GM19397 (cell line): ENCODE measurements at regions not wholly inside any gene's neighbourhood (a gene's known extent, or its start where the extent isn't known, plus 50 kb on each side); places are given as distances from the start of the nearest gene placed in this dataset.

Source experiments
- ATAC-seq: cut with Tn5 transposase; IDR thresholded peaks from one replicate; pipeline ENCODE4 v1.9.1; 2021; ENCODE audit warnings: mild to moderate bottlenecking, moderate library complexity; ENCODE audit not compliant: unreplicated experiment

DNA sequence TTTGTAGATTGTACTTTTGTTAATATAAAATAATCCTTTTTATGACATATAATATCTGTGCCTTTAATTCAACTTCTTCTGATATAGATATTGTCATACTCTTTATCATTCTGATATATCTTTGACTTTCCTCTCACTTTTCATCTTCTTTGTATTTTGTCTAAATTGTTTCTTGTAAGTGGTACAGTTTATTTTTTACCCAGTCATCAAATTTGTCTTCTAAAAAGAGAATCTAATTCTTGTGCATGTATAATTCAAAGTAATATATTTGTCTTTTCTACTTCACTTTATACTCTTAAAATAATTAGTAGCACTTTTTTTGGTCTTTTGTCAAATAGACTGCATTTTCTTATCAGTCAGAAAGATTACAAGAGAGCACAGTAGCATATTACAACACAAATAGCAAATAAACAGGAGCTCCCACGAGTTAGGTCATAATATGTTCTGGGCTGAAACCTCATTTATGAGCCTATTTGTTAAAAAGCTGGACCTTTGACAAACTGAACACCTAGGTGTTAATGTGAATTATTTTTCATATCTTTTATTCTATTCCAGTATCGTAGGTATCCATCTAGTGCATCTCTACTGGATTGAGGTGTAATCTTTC is 379.7 kb upstream of the B3GALT2 start:
- ATAC-seq = no peak

DNA sequence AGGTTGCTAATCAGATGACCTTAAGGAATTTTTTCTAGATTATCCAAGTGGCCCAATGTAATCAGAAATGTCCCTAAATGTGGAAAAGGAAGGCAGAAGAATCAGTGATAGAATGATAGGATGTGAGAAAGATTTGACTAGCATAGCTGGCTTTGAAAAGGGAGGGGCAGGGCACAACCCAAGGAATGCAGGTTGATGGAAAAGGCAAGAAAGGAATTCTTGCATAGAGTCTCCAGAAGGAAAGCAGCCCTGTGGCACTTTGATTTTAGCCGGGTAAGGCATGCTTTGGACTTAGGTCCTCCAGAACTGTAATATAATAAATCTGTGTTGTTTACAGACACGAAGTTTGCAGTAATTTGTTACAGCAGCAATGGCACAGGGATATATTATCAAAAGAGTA is 375.7 kb upstream of the B3GALT2 start:
- ATAC-seq = no peak

DNA sequence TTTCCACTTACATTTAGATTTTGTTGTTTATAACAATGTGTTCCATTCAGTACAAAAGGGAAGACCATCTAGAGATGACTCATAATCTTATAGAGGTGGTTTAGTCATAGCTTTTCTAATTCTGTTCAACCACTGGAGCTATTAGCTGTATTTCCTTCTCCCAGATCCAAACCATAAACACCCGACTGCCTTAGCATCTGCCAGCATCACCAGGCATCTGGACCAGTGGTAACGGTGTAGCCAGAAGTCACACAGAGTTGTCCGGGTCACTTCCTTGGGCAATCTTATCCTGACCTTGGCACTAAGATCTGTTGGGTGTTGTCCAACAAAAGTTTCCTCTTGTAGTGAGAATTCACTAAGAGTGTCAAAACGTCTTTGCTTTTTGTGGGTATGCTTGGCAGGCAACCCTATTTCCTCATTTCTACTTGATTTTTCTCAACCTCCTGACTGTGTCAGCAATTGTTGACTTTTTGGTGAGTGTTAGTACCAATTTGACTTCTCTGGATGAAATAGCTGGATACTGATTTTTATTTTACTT is 372.1 kb upstream of the B3GALT2 start:
- no peak for ATAC-seq

DNA sequence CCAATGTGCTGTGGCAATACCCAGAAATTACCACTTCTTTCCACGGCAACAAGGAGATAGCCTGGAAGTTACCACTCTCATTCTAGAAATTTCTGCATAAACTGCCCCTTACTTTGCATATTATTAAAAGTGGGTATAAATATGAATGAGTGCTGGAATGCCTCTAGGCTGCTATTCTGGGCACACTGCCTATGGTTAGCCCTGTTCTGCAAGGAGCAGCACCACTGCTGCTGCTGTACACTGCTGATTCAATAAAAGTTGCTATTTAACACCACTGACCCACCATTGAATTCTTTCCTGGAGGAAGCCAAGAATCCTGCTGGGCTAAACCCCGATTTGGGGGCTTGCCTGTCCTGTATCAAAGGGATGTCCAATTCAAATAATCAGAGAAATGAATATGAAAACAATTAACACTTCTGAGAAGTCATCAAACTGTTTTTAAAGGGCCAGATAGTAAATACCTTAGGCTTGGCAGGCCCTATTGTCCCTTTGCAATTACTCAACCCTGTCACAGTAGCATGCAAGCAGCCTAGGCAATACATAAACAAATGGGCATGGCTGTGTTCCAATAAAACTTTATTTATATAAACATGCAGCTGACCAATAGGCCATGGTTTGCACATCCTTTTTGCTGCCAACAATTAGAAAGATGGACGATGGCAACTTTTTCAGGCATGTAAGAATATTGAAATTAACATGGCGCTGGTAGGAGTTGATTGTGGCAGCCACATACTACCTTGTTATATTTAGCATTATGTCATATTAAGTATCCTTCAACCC is 369.4 kb upstream of the B3GALT2 start:
- ATAC-seq = no peak

DNA sequence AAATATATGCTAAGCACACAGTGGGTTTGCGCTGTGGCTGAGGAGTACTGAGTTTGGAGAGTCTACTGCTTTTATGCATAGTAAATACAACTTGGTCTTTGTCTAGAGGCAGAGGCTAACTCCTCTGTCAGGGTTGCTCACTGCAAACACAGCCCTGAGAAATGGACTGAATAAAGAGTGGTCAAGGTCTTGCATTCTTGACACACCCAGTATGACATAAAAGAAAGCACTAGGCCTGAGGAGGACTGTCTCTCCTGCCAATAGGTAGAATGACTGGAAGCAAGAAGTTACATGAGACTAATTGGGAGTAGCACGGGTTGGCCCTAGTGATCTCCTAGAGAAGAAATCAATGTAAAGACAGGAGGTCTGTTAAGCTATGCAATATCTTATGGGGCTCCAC is 367.2 kb upstream of the B3GALT2 start:
- no peak for ATAC-seq

DNA sequence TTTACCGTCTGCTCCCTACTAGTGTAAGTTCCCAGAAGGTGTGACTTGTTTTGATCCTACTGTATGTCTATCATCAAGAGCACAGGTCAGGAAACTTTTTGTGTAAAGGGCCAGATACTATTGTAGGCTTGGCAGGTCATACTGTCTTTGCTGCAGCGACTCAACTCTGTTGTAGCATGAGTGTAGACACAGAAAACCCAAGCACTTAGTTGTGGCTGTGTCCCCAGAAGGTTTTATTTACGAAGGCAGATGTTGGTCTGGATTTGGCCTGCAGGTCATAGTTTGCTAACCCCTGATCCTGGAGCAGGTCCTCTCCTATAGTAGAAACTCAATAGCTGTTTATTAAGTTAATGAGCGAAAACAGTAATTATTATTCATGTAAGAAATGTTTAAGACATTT is 365.9 kb upstream of the B3GALT2 start:
- no peak for ATAC-seq

DNA sequence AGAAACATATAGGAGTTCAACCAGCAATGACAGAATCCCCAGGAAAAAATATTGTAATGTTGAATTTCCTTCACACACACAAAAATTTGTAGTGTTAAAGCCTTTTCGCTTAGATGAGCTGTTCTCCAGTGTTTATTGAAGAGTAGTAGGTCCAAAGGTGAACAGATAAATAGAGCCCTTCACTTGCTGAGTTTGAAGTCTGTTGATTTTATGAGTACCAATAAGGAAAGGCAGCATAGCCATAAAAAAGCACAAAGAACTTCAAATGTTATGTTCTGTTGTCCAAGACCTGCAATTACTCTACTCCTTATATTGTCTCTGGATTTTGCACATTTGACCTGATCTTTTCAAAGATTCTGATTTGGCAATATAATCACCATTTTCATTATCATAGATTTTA is 362.7 kb upstream of the B3GALT2 start:
- no peak for ATAC-seq

DNA sequence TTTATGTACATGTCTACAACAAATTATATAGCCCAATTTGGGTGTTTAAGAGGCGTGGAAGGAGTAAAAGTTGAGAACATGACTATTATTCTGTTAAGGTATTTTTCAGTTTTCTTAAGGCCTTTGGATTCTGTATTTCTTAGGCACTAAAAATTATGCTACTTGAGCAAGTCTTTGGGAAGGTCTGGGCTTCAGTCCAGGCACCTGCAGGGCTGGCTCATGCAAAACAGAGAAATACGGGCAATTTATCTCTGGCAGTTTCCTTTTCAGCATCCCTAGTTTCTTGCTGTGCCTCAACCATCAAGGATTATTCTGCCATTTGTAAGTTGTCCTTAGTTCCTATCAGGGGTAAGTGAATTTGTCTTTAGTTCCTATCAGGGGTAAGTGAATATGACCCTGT is 358.8 kb upstream of the B3GALT2 start:
- no peak for ATAC-seq

DNA sequence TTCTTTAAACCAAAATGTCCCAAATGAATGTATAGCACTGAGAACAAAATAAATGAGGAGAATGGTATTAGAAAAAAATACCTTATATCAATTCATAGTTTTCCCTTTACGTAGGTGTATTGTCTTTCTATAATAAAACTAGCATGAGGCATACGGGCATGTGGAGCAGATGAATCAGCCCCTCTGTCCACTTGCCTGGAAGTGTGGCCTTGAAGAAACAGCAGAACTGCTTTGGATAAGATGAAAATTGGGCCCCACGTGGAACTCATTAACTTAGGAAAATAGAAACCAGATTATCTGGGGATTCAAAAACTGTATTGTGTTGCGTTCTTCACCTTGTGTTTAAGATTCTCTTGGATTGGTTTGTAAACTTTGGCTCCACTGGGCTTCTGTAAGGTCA is 356.8 kb upstream of the B3GALT2 start:
- no peak for ATAC-seq

DNA sequence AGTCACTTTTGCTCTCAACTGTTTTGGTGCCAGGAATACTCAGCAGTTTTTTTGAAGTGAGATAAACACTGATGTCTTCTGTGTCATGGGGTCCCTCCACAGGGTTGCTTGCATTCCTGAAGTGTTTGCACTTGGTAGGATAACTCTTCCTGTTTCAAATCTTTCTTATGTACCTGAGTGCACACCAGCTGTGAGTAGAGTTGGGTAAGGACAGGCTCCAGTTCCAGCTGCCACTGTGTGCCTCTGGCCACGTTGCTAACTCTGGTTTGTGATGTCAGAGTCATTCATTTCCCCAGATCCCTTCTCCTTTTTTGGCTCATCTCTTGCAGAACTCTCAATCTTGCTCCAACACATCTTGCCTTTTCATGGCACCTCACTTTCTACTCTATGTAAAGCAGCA is 356.3 kb upstream of the B3GALT2 start:
- ATAC-seq = no peak

DNA sequence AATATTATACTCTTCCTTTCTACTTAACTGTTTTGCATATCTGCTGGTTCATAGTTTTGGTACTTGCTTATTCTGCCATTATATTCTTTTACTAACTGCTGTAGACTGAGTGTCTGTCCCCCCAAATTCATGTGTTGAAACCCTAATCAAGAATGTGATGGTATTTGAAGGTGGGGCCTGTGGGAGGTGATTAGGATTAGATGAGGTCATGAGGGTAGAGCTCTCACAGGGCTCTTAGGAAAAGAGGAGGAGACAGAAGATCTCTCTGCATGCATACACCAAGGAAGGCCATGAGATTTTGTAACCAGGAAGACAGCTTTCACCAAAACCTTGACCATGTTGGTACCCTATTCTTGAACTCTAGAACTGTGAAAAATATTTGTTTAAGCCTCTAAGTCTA is 354.1 kb upstream of the B3GALT2 start:
- peak; percentile 2 for ATAC-seq

DNA sequence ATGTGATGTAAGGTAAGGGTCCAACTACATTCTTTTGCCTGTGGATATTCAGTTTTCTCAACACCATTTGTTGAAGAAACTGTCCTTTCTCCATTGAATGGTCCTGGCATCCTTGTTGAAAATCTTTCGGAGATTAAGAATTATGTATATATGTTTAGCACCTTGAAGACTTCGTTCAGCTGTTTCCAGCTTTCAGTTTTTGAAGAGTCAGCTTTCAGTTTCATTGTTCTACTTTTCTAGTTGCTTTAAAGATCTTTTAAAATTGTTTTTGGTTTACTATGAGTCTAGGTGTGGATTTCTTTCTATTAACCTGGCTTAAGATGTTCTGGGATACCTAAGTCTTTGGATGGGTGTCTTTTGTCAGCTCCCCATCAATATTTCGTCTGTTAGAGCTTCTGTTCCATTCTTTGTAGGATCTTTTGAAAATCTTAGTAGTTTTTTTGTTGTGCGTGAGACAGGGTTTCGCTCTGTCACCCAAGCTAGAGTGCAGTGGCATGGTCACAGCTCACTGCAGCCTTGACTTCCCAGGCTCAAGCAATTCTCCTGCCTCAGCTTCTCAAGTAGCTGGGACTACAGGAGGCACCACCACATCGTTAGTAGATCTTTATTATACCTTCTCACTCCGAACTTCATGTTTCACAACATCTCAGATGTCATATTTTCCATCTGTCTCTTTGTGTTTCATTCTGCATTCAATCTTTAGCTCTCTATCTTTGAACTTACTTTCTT is 353.5 kb upstream of the B3GALT2 start:
- peak; percentile 66 for ATAC-seq

DNA sequence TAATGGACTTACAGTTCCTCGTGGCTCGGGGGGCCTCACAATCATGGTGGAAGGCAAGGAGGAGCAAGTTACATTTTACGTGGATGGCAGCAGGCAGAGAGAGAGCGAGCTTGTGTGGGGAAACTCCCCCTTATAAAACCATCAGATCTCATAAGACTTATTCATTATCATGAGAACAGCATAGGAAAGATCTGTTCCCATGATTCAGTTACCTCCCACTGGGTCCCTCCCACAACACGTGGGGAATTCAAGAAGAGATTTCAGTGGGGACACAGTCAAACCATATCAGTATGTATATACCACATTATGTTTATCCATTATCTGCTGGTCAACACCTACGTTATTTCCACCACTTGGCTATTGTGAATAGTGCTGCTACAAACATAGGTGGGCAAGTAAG is 352.3 kb upstream of the B3GALT2 start:
- ATAC-seq = no peak

DNA sequence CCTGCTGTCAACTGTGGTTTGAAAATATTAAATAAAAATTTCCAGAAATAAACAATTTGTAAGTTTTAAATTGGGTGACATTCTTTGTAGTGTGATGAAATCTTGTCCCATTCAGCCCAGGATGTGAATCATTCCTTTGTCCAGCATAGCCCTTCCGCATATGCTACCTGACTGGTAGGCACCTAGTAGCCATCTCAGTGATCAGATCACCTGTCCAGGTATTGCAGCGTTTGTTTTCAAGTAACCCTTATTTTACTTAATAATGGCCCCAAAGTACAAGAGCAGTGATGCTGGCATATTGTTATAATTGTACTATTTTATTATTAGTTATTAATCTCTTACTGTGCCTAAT is 351.6 kb upstream of the B3GALT2 start:
- ATAC-seq = no peak

DNA sequence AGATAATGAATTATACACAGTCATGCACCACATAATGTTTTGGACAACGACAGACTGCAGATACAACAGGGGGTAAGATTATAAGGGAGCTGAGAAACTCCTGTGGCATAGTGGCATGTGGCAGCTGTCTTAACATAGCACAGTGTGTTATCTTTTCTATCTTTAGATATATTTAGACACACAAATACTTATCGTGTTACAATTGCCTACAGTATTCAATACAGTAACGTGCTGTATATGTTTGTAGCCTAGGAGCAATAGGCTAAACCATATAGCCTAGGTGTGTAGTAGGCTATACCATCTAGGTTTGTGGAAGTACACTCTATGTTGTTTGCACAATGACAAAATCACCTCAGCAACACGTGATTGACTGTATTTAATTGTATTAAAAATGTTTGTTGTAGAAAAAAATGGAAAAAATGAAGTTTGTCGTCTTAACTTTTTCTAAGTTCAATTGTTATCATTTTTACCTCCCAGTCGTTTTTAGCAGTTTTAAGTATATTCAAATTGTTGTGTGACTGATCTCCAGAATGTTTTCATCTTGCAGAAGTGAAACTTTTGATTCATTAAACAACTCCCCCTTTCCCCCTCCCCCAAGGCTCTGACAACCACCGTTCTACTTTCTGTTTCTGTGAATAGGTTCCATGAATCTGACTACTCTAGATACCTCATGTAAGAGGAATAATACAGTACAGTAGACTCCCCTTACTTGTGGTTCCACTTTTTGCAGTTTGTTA is 351.0 kb upstream of the B3GALT2 start:
- peak; percentile 70 for ATAC-seq

DNA sequence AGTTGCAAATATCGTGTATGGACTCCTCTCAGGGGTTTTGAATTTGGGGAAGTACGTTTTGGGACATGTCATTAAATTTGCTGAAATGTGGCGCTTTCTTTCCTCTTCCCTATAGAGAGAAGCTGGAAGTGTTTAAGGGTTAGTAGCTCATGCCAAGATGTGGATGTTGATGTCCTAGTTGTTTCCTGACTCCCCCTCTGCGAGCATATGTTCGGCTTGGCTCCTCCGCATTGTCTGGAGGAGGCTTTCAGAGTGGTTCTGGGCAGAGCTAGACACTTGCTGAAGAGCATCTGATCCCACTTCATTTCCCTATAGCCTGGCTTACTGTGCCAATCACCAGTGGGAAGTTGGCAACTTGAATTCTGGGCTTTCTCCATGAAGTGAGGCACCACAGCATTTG is 347.4 kb upstream of the B3GALT2 start:
- ATAC-seq = no peak

DNA sequence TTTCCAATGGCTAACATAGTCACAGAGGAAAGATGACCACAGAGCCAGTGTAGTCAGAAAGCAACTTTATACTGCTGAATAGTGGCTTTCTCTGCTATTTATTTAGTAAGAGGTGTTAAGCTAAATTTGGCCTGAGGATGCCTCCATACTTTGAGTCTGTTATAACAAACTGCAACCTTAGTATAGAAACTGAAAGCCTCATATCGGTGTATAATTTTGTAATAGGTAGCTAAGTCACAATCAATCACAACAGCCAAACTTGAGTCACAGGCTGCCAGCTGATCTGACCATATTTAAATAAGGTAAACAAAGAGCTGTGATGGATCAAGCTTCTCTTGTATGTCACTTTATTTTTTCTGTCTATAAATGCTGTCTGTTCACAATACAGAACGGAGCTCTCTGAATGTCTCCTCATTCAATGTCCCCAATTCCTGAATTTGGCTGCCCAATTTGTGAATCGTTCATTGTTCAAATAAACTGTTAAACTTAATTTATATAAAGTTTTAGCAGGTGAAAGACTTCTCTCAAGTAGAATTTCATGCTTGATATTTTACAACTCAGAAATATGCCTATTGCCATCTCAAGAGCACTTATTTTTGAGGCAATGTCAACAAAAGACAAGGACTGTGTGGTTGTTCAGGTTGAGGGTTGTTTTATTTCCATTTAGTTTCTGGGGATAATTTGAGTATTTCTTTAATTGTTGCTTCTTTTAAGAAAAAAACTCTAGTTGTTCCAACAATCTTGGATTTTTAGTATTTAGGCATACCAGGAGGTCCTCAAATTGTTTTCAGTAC is 339.7 kb upstream of the B3GALT2 start:
- ATAC-seq = peak; percentile 52

DNA sequence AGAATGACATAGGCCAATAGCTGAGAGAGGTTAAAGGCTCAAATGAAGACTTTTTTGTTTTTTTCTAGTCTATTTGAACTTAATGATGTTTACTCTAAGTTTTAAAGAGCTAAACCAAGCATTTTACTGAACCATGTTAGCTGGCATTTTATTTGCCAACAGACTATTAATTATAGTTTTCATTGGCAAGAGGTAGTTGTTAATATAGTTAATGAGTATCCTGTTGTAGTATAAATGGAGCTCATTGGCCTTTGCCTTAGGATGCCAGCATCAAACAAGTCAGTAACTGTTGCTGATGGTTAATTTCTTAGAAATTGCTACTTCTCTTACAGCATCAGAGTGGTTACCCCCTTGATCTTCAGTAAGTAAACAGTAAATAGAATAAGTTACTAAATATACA is 339.0 kb upstream of the B3GALT2 start:
- no peak for ATAC-seq

DNA sequence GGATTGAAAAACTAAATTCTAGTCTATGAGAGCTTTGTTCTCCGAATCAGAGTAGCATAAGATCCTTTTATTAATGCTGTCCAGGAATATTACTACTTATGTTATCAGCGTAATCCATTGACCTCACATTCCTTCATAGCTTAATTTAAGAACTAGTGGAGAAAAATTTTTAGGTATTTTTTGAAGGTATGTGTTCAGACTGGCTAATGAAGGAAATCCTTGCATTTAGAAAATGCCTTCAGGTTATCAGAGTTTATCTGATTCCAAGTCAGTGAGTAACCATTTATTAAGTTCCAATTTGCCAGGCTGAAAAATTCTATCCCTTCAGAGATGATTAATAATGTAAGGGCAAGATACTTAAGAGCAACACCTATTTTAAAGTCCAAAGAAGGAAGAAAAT is 338.2 kb upstream of the B3GALT2 start:
- no peak for ATAC-seq

DNA sequence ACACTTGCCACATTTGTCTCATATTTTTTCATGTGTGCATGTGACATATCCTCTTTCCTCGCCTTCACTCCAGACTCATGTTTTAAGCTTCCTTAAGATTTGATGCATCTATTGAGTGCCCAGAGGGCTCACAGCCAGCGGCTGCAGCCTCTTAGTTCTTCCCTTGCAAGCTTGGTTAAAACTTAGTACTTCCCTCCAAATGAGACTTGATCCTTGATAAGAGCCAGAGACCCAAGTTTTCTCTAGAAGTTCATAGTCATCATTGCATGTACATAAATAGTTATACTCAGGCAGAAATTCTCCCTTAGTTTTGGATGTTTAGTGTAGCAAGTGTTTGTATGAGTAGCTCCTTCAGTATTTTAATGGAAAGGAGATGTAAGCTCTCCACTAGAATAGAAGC is 337.6 kb upstream of the B3GALT2 start:
- no peak for ATAC-seq

DNA sequence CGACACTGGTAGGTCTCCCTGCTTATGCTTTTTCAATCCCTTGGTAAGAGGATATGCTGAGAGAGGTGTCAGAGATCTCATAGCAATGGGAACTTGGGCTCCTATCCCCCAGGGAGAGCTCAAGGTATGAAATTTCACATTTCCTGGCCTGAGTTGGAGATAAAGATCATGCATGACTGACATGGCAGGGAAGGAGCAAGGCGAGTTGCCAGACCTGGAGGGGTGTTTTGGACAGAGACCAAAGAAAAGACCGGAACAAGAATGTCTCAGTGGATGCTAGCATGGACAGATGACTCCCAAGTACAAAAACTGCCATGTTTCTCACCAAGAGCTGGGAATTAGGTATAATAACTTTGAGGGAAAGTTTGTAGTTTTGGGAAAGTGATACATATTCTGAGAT is 334.1 kb upstream of the B3GALT2 start:
- no peak for ATAC-seq
